ENCODE measurements at regions not wholly inside any gene's neighbourhood (a gene's known extent, or its start where the extent isn't known, plus 50 kb on each side); places are given as distances from the start of the nearest gene placed in this dataset.
"Not testable (repeated sequence)": the region's sequence is repeated elsewhere in the genome, so short reads cannot be mapped to it uniquely, and the experiment has no call there.

DNA sequence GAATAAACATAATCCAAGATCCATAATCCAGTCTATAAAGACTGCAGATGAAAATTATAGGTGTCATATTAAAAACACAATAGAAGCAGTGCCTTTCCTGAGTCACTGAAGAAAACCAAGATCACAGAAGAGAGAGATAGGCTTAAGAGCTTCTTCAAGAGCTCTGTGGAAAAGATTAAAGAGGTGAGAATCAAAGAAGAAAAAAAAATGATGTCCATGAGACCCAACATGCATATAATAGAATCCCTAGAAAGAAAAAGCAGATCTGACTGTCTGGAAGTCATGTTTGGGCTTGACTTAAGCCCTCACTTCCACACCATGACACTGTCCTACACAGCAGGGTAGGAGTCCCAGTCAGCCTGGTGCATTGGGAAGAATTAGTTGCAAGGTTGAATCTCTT lies 205.6 kb upstream of the PROK2 start:
- Histone ChIP-seq H3K4me1 (ENCODE audit: insufficient read depth, low read length) (no peaks in the 10 kb centered on the region), H3K36me3 (ENCODE audit: insufficient read depth, low read length) (no peaks in the 10 kb centered on the region), H2AFZ (ENCODE audit: low read depth, low read length) (no peak overlapping the region), H3K27me3 (ENCODE audit: insufficient read depth, low read length) (no peaks in the 10 kb centered on the region), H3K9me3 (ENCODE audit: low read length) (no peaks in the 10 kb centered on the region), H3K4me3 (ENCODE audit: low read length) (no peak overlapping the region)

DNA sequence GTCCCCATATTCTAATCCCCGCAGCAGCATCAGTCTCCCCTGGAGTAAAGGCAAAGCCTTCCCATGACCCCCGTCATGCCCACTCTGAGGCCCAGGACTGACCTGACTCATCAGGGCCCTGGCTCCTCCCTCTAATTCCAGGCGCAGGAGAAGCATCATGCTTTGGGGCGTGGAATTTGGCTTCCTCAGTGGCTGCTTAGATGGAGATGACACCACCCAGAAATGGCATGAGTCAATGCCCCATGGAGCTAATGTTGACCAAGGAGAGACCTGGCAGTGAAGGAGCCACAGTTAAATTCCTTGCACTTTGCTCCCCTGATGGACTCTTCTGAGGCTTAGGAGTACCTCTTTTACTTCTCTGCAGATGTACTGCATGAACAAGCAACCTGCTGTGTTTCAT lies 204.2 kb upstream of the PROK2 start:
- no peaks in the 10 kb centered on the region for H3K9me3 ChIP-seq (ENCODE audit: low read length)
- no peaks in the 10 kb centered on the region for H3K27me3 ChIP-seq (ENCODE audit: insufficient read depth, low read length)
- H2AFZ ChIP-seq (ENCODE audit: low read depth, low read length), result no peak overlapping the region
- no peaks in the 10 kb centered on the region for H3K4me1 ChIP-seq (ENCODE audit: insufficient read depth, low read length)
- no peaks in the 10 kb centered on the region for H3K36me3 ChIP-seq (ENCODE audit: insufficient read depth, low read length)
- H3K4me3 ChIP-seq (ENCODE audit: low read length), result no peak overlapping the region

DNA sequence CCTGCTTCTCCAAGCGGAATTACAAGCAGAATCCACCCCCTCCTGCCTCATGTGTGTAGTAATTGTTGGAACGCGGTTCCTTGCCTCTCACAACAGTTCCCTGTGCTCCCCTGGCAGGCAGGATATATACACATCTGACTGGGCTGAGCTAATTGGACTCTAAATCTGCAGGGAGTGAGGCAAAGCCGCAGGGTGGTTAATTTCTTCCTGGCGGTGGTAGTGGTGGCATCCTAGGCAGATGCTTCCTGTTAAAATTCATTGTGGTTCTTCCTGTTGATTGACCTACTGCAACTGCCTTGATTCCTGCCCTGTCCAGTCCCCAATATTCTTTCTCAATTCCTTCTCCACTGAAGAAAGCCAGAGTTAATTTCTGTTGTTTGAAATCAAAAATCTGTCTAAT lies 202.9 kb upstream of the PROK2 start:
- Histone ChIP-seq H3K36me3 (ENCODE audit: insufficient read depth, low read length) (no peaks in the 10 kb centered on the region), H3K4me1 (ENCODE audit: insufficient read depth, low read length) (no peaks in the 10 kb centered on the region)

DNA sequence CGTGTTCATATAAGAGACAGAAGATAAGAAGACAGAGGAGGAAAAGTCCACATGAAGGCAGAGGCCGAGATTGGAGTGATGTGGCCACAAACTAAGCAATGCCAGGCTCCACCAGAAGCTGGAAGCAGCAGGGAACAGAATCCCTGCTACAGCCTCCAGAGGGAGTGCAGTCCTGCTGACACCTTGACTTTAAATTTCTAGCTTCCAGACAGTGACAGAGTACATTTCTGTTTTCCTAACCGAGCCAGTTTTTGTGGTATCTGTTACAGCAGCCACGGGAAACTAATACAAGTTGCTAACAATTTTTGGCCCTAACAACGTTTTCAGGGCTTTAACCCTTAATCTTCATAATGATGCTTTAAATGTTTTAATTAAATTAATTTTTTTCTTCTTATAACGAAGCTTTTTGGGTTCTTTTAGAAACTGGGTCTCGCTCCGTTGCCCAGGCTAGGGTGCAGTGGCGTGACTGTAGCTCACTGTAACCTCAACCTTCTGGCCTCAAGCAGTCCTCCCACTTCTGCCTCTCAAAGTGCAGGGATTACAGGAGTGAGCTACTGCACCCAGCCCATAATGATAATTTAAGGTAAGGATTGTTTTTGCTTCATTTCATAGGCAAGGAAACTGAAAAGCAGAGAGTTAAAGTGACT lies 202.3 kb upstream of the PROK2 start:
- Histone ChIP-seq H3K9me3 (ENCODE audit: low read length) (no peaks in the 10 kb centered on the region), H3K4me1 (ENCODE audit: insufficient read depth, low read length) (no peaks in the 10 kb centered on the region), H3K36me3 (ENCODE audit: insufficient read depth, low read length) (no peaks in the 10 kb centered on the region), H2AFZ (ENCODE audit: low read depth, low read length) (no peak overlapping the region), H3K27me3 (ENCODE audit: insufficient read depth, low read length) (no peaks in the 10 kb centered on the region), H3K4me3 (ENCODE audit: low read length) (no peak overlapping the region)

More for the DNA sequence above, 202.9 kb upstream of the PROK2 start:
- no peaks in the 10 kb centered on the region for H3K27me3 ChIP-seq (ENCODE audit: insufficient read depth, low read length)
- no peak overlapping the region for H2AFZ ChIP-seq (ENCODE audit: low read depth, low read length)
- H3K4me3 ChIP-seq (ENCODE audit: low read length), result no peak overlapping the region
- no peaks in the 10 kb centered on the region for H3K9me3 ChIP-seq (ENCODE audit: low read length)

DNA sequence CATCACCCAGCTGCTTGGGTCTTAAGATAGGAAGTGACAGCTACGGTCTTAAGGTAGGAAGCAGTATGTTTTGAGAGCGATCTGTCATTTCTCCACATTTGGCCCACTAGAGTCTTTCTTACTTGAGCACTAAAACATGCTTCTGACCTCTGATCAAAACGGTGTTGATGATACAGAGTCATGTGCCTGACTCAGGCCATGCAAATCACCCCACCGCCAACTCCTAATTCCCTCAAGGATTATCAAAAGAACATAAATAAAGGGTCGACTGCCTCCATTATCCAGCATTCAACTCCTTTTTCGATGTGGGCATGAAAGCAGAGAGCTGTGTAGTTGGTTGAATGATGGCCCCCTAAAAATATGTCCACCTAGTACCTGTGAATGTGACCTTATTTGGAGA lies 201.7 kb upstream of the PROK2 start:
- Histone ChIP-seq H3K4me1 (ENCODE audit: insufficient read depth, low read length) (no peaks in the 10 kb centered on the region), H3K4me3 (ENCODE audit: low read length) (no peak overlapping the region), H3K36me3 (ENCODE audit: insufficient read depth, low read length) (no peaks in the 10 kb centered on the region), H3K27me3 (ENCODE audit: insufficient read depth, low read length) (no peaks in the 10 kb centered on the region), H3K9me3 (ENCODE audit: low read length) (no peaks in the 10 kb centered on the region), H2AFZ (ENCODE audit: low read depth, low read length) (no peak overlapping the region)

DNA sequence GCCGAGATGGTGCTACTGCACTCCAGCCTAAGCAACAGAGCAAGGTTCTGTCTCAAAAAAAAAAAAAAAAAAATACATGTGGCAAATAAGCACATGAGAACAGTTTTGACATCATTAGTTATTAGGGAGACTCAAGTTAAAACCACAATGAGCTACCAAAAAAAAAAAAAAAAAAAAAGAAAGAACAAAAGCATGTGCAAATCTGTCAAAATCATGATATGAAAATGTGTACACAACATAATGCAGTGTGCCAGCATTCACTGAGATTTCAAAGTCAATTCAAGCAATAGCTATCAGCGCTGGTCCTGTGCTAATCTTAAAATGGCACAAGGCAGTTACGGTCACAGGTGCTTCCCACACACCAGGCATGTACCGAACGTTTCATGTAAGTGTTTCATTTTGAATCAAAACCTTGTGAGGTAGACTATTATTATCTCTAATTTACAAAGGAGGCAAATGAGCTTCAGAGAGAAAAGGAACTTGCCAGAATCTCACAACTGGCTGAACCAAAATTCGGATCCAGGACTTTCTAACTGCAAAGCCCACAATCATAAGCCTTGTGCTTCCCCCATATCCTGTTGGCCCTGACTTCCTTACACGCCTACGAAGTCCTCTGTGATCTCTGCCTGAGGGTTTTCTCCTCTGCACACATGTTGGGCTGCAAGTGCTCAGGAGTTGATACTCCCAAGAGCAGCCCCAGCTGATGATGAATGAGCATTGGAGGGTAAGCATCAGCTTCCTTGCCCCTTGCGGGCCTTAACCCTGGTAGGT lies 200.1 kb upstream of the PROK2 start:
- Histone ChIP-seq H3K27me3 (ENCODE audit: insufficient read depth, low read length) (no peaks in the 10 kb centered on the region), H3K4me1 (ENCODE audit: insufficient read depth, low read length) (no peaks in the 10 kb centered on the region), H3K36me3 (ENCODE audit: insufficient read depth, low read length) (no peaks in the 10 kb centered on the region), H2AFZ (ENCODE audit: low read depth, low read length) (no peak overlapping the region), H3K4me3 (ENCODE audit: low read length) (no peak overlapping the region), H3K9me3 (ENCODE audit: low read length) (no peaks in the 10 kb centered on the region)

DNA sequence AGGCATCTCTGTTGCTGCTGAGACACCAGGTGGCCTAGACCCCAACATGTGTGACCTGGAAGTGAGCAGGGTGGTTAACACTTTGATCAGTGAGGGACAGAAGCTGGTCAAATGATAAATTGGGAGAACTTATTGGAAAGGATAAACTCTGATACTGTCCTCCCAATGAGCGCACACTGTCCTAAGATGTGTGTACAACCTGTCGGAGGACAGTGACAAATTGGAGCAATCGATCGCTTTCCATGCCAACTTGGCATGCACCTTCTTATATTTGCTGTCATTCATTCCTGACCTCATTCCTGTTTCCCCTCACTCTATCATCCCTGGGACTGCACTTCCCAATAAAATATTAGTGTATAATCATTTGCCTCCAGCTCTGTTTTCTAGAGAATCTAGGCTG lies 198.7 kb upstream of the PROK2 start:
- Histone ChIP-seq H2AFZ (ENCODE audit: low read depth, low read length) (no peak overlapping the region), H3K36me3 (ENCODE audit: insufficient read depth, low read length) (no peaks in the 10 kb centered on the region), H3K4me1 (ENCODE audit: insufficient read depth, low read length) (no peaks in the 10 kb centered on the region), H3K9me3 (ENCODE audit: low read length) (no peaks in the 10 kb centered on the region), H3K4me3 (ENCODE audit: low read length) (no peak overlapping the region), H3K27me3 (ENCODE audit: insufficient read depth, low read length) (no peaks in the 10 kb centered on the region)

DNA sequence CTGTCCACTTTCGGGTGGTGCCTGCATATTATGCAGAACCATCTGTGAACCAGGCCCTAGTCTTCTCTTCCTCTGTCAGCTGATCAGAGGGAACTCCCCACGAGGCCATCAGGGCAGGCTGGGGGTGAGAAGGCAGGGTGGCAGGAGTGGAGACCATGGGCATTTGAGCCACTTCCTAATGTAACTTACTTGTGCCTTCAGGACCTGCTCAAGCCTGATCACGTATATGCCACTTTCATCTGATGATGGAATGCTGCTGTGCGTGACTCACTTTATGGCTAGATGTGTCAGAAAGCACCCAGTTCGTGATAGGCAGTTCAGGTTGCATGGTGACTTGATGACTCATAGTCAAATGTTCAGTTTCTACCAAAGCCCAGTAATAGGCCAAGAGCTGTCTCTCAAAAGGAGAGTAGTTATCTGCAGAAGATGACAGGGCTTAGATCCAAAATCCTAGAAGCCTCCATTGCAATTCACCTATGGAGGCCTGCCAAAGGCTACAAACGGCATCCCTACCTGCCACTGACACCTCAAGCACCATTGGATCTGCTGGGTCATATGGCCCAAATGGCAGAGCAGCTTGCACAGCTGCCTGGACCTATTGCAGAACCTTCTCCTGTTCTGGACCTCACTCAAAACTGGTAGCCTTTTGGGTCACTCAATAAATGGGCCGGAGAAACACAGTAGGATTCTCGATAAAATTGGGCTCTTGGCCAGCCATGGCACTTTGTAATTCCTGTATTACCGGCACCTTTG lies 197.7 kb upstream of the PROK2 start:
- H3K4me3 ChIP-seq (ENCODE audit: low read length); H3K36me3 ChIP-seq (ENCODE audit: insufficient read depth, low read length); H2AFZ ChIP-seq (ENCODE audit: low read depth, low read length); H3K27me3 ChIP-seq (ENCODE audit: insufficient read depth, low read length); H3K9me3 ChIP-seq (ENCODE audit: low read length); H3K4me1 ChIP-seq (ENCODE audit: insufficient read depth, low read length): not testable (repeated sequence)

DNA sequence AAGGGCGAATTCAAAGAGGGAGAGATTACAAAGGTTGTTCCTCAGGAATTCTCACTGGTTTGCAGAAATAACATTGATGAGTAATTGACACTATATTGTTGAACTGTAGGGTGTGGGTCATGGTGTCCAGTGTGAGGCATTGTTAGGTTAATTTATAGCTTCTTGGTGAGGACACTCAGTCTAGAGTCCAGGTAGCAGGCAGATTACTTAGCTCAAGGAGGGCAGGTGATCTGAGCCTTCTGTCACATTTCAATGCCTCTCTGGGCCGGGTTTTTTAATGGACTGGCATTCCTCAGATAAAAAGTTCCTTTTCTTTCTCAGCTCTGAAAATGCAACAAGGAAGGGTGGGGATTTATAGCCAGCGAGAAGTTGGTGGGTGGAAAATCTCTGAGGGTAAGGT lies 194.2 kb upstream of the PROK2 start:
- Histone ChIP-seq H3K4me1 (ENCODE audit: insufficient read depth, low read length) (no peaks in the 10 kb centered on the region), H3K36me3 (ENCODE audit: insufficient read depth, low read length) (no peaks in the 10 kb centered on the region), H3K4me3 (ENCODE audit: low read length) (no peak overlapping the region), H3K27me3 (ENCODE audit: insufficient read depth, low read length) (no peaks in the 10 kb centered on the region), H3K9me3 (ENCODE audit: low read length) (no peaks in the 10 kb centered on the region), H2AFZ (ENCODE audit: low read depth, low read length) (no peak overlapping the region)

DNA sequence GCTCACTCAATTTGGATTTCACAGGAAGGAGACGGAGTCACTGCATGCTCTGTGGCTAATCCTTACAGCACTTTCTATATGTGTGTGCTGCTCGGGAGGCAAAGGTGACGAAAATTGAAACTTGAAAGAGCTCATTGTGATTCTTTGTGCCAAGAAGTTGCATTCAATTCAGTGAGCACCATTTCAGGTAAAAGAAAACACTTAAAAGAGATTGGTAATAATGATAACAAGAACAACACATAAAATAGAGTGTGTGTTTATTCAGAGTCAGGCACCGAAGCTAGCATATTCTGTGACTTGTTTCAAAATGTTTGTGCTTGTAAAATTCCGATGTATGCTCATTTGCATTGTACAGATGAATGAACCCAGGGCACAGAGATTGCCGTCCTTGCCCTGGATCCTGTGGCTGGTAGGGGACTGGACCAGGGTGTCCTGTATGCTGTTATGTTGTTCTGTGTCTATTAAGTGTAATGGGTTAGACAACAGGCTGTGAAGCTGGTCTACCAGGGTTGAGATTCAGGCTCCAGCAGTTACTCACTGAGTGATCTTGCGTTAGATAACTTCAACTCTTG lies 193.3 kb upstream of the PROK2 start:
- Histone ChIP-seq H3K27me3 (ENCODE audit: insufficient read depth, low read length) (no peaks in the 10 kb centered on the region), H3K36me3 (ENCODE audit: insufficient read depth, low read length) (no peaks in the 10 kb centered on the region), H3K4me1 (ENCODE audit: insufficient read depth, low read length) (peaks cover 4% of the 10 kb centered on the region), H3K9me3 (ENCODE audit: low read length) (no peaks in the 10 kb centered on the region), H3K4me3 (ENCODE audit: low read length) (no peak overlapping the region), H2AFZ (ENCODE audit: low read depth, low read length) (no peak overlapping the region)

DNA sequence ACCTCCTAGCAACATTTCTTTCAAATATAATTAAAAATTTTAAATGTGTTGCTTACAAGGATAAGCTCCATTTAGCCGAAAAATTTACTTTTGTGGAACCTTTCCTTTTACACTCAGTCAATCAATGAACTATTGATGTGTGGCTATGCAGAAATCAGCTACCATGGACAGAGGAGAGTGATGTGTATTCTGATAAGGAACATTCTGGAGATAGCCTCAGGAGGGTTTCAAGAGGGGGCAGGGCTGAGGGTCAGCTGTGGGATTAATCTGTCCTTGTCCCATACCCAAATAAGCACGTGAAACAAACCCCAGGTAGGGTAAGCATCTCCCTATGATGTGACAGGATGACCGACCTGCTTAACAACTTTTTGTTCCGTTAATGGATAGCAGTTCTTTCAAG lies 192.6 kb upstream of the PROK2 start:
- no peaks in the 10 kb centered on the region for H3K36me3 ChIP-seq (ENCODE audit: insufficient read depth, low read length)
- peaks cover 10% of the 10 kb centered on the region for H3K4me1 ChIP-seq (ENCODE audit: insufficient read depth, low read length)
- H3K27me3 ChIP-seq (ENCODE audit: insufficient read depth, low read length), result no peaks in the 10 kb centered on the region
- no peak overlapping the region for H3K4me3 ChIP-seq (ENCODE audit: low read length)
- no peaks in the 10 kb centered on the region for H3K9me3 ChIP-seq (ENCODE audit: low read length)
- no peak overlapping the region for H2AFZ ChIP-seq (ENCODE audit: low read depth, low read length)

DNA sequence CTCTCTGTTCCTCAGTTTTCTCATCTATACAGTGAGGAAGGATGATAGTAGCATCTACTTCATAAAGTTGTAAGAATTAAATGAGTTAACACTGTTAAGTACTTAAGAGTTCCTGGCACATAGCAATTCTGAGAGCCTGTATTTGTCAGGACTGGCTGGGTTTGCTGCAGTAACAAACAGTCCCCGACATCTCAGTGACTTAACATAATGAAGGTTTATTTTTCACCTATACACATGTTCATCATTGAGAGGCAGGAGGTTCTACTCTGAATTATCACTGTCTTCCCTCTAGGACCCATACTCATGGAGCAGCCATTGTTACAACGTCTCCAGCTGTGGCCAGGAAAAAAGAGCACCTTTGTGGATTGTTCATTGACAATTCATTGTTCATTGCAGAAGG lies 190.6 kb upstream of the PROK2 start:
- no peak overlapping the region for H3K4me3 ChIP-seq (ENCODE audit: low read length)

DNA sequence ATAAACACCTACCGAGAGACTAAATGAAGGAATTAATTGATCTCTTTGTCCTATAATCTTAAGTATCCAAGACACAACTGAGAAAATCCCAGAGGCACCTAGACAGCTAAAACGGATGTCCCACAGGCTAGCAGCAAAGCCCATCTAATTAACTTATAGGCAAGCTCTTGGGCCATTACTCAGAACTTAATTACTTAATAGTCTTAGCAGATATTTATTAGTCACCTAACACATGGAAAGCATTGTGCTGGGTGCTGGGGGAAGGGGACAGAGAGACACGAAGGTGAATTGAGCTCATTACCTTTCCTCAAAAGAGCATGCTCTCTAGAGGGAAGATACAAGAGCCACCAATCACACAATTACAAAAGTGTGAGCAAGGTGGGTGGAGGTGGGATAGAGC lies 189.8 kb upstream of the PROK2 start:
- Histone ChIP-seq H2AFZ (ENCODE audit: low read depth, low read length) (no peak overlapping the region), H3K27me3 (ENCODE audit: insufficient read depth, low read length) (no peaks in the 10 kb centered on the region), H3K4me3 (ENCODE audit: low read length) (no peak overlapping the region), H3K4me1 (ENCODE audit: insufficient read depth, low read length) (peaks cover 10% of the 10 kb centered on the region), H3K36me3 (ENCODE audit: insufficient read depth, low read length) (no peaks in the 10 kb centered on the region), H3K9me3 (ENCODE audit: low read length) (no peaks in the 10 kb centered on the region)

More for the DNA sequence above, 190.6 kb upstream of the PROK2 start:
- Histone ChIP-seq H3K36me3 (ENCODE audit: insufficient read depth, low read length) (no peaks in the 10 kb centered on the region), H3K27me3 (ENCODE audit: insufficient read depth, low read length) (no peaks in the 10 kb centered on the region), H3K9me3 (ENCODE audit: low read length) (no peaks in the 10 kb centered on the region), H3K4me1 (ENCODE audit: insufficient read depth, low read length) (peaks cover 10% of the 10 kb centered on the region), H2AFZ (ENCODE audit: low read depth, low read length) (no peak overlapping the region)

Measured in neuron (in vitro differentiated cells).